Prostate gland (tissue), 2 donors: ENCODE measurements at regions not wholly inside any gene's neighbourhood (a gene's known extent, or its start where the extent isn't known, plus 50 kb on each side); places are given as distances from the start of the nearest gene placed in this dataset.

Source experiments
- POLR2A ChIP-seq: fragments of 450-650 bp; IDR thresholded peaks from one replicate; pipeline ENCODE4 v1.6.1; 2016; ENCODE audit warnings: antibody characterized with exemption, mild to moderate bottlenecking
- POLR2AphosphoS5 ChIP-seq: sonication (generic); formaldehyde crosslinking; IDR thresholded peaks from one replicate; pipeline ENCODE4 v1.6.1; 2017; ENCODE audit warnings: antibody characterized with exemption
- TF ChIP-seq, protein P1 (sequence below), 4 experiments: fragments of 200-600 bp in 2 of 4; fragments of 450-650 bp in 2 of 4; sonication (generic) in 2 of 4; IDR thresholded peaks; 1 replicate in 3 of 4; 2 replicates in 1 of 4; pipeline ENCODE4 v1.5.1; 2016 to 2019; ENCODE audit warnings: antibody characterized with exemption in 4 of 4, mild to moderate bottlenecking in 2 of 4, moderate library complexity in 2 of 4

DNA sequence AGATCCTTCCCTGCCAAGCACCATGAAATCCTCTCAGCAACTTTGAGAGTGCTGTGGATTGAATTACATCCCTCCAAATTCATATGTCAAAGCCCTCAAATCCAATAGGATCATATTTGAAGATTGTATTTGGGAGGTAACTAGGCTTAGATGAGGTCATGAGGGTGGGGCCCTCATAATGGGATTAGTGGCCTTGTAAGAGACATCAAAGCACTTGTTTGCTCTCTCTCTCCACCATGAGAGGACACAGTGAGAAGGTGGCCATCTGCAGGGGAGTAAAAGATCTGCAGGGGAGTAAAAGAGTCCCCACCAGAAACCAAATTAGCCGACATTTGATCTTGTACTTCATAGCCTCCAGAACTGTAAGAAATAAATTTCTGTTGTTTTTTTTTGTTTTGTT lies 298.2 kb downstream of the SAMD5 start:
- TF ChIP-seq, protein P1, sequence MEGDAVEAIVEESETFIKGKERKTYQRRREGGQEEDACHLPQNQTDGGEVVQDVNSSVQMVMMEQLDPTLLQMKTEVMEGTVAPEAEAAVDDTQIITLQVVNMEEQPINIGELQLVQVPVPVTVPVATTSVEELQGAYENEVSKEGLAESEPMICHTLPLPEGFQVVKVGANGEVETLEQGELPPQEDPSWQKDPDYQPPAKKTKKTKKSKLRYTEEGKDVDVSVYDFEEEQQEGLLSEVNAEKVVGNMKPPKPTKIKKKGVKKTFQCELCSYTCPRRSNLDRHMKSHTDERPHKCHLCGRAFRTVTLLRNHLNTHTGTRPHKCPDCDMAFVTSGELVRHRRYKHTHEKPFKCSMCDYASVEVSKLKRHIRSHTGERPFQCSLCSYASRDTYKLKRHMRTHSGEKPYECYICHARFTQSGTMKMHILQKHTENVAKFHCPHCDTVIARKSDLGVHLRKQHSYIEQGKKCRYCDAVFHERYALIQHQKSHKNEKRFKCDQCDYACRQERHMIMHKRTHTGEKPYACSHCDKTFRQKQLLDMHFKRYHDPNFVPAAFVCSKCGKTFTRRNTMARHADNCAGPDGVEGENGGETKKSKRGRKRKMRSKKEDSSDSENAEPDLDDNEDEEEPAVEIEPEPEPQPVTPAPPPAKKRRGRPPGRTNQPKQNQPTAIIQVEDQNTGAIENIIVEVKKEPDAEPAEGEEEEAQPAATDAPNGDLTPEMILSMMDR (IDR thresholded peaks at IDR 0.05) = no peak
- TF ChIP-seq POLR2AphosphoS5 (no peak), POLR2A (no peak)
